AG09309 (cell line): ENCODE measurements at regions not wholly inside any gene's neighbourhood (a gene's known extent, or its start where the extent isn't known, plus 50 kb on each side); places are given as distances from the start of the nearest gene placed in this dataset.

ENCODE experiments used
- DNase-seq: peaks from one replicate; pipeline ENCODE4 v3.0.0-alpha.2; 2010; ENCODE audit warnings: low read depth
- H3K4me3 ChIP-seq: 2 replicates; pipeline ENCODE4 v1.5.1; 2011; ENCODE audit warnings: mild to moderate bottlenecking, low read depth, low read length, moderate library complexity; ENCODE audit not compliant: control insufficient read depth
- TF ChIP-seq, protein P1 (sequence below): IDR thresholded peaks from 2 replicates; pipeline ENCODE4 v1.5.1; 2011; ENCODE audit warnings: mild to moderate bottlenecking, low read depth, low read length, inconsistent platforms; ENCODE audit not compliant: insufficient read depth, control insufficient read depth; ENCODE audit errors: missing control alignments

- H3K4me3 ChIP-seq, result no peak overlapping the region
- TF ChIP-seq, protein P1, sequence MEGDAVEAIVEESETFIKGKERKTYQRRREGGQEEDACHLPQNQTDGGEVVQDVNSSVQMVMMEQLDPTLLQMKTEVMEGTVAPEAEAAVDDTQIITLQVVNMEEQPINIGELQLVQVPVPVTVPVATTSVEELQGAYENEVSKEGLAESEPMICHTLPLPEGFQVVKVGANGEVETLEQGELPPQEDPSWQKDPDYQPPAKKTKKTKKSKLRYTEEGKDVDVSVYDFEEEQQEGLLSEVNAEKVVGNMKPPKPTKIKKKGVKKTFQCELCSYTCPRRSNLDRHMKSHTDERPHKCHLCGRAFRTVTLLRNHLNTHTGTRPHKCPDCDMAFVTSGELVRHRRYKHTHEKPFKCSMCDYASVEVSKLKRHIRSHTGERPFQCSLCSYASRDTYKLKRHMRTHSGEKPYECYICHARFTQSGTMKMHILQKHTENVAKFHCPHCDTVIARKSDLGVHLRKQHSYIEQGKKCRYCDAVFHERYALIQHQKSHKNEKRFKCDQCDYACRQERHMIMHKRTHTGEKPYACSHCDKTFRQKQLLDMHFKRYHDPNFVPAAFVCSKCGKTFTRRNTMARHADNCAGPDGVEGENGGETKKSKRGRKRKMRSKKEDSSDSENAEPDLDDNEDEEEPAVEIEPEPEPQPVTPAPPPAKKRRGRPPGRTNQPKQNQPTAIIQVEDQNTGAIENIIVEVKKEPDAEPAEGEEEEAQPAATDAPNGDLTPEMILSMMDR, result no peak
- DNase-seq, result no peak
Measured at GRCh38 chr5:152297866-152298265, 107.2 kb downstream of the NMUR2 start.

GRCh38 chr5:152293189-152293588, 111.9 kb downstream of the NMUR2 start:
- no peak overlapping the region for H3K4me3 ChIP-seq
- TF ChIP-seq, protein P1, result no peak
- no peak for DNase-seq

GRCh38 chr5:152290181-152290580, 114.9 kb downstream of the NMUR2 start:
- TF ChIP-seq, protein P1, result no peak
- DNase-seq, result no peak
- no peak overlapping the region for H3K4me3 ChIP-seq

GRCh38 chr5:152288917-152289595, 116.0 kb downstream of the NMUR2 start:
- DNase-seq, result no peak
- TF ChIP-seq, protein P1, result no peak
- H3K4me3 ChIP-seq, result no peak overlapping the region

DNA sequence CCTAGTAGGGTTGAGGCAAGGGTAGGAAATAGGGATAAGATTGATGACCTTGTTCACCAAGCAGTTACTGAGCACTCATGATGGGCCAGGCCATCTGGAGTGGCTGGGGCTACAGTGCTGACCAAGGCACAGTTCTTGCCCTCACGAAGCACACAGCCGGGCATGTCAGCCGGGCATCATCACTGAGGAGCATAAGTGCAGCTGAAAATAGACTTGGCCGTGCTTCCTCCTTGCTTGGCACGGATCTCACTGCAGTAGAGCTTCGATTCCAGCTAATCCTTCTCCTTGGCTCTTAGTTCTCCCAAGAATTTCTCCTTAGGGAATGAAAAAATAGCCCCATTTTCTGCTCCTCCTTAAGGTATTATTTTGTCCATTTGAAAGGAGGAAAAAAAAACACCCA, 116.6 kb downstream of the NMUR2 start:
- H3K4me3 ChIP-seq, result no peak overlapping the region
- TF ChIP-seq, protein P1, result no peak
- DNase-seq, result no peak

DNA sequence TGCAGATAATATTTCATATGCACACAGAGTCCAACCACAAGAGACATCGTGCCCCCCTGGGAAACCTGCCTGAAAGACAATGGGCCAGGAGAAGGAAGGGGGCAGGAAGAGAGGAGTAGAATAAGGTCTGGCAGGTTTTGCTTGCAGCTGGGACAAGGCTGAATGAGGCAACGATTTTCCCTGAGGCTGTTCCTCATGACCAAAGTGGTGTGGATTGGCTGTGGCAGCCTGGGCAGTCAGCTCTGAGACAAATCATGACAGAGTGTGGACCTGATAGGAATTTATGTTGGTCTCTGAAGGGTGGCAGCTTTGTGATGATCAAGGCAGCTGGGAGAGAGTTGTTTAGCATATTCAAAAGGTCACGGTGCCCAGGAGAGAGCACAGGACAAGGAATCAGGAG, 119.3 kb downstream of the NMUR2 start:
- no peak for DNase-seq
- TF ChIP-seq, protein P1, result no peak
- no peak overlapping the region for H3K4me3 ChIP-seq
